H1 (cell line): ENCODE measurements at regions not wholly inside any gene's neighbourhood (a gene's known extent, or its start where the extent isn't known, plus 50 kb on each side); places are given as distances from the start of the nearest gene placed in this dataset.

ENCODE experiments used
- CTCF ChIA-PET: fragments of 300-600 bp; sonication (Branson Sonifier 250); formaldehyde crosslinking; loops from one replicate; lab custom pipeline; 2021; ENCODE audit not compliant: partially characterized antibody; lab: Charles Lee
- POLR2A ChIA-PET: fragments of 300-600 bp; sonication (Branson Sonifier 250); formaldehyde crosslinking; loops from one replicate; lab custom pipeline; 2021; ENCODE audit warnings: inconsistent platforms; ENCODE audit not compliant: partially characterized antibody; lab: Charles Lee
- DNase-seq, 2 experiments: peaks; one replicate each; pipeline versions ENCODE4 v3.0.0 to v3.0.0-alpha.2; 2010 to 2022; ENCODE audit warnings: low spot score in 2 of 2, low read depth in 1 of 2, mixed read lengths in 1 of 2
- FAIRE-seq: peaks from 2 replicates; lab custom pipeline; 2011; peaks lifted over from hg19 to GRCh38; lab: Jason Lieb, UNC
- H2AFZ ChIP-seq: 2 replicates; pipeline ENCODE4 v1.8.1; 2012; ENCODE audit warnings: low read length, inconsistent platforms
- H2AK5ac ChIP-seq: 2 replicates; pipeline ENCODE4 v1.6.1; 2013; ENCODE audit warnings: low read depth, low read length
- H2BK120ac ChIP-seq: replicated peaks from 2 replicates; pipeline ENCODE3; 2013; ENCODE audit warnings: low read depth, low read length, inconsistent platforms
- H2BK12ac ChIP-seq: 2 replicates; pipeline ENCODE4 v1.6.1; 2013; ENCODE audit warnings: low read depth, low read length
- H2BK15ac ChIP-seq: 2 replicates; pipeline ENCODE4 v1.6.1; 2013; ENCODE audit warnings: low read length
- H2BK20ac ChIP-seq: 2 replicates; pipeline ENCODE4 v1.6.1; 2013; ENCODE audit warnings: low read length
- H2BK5ac ChIP-seq: 2 replicates; pipeline ENCODE4 v1.6.1; 2013; ENCODE audit warnings: low read depth, low read length
- H3K14ac ChIP-seq: 2 replicates; pipeline ENCODE4 v1.6.1; 2013; ENCODE audit warnings: inconsistent platforms; ENCODE audit not compliant: insufficient read length
- H3K18ac ChIP-seq: 2 replicates; pipeline ENCODE4 v1.6.1; 2013; ENCODE audit warnings: low read length; ENCODE audit errors: extremely low read depth
- H3K23ac ChIP-seq: 2 replicates; pipeline ENCODE4 v1.6.1; 2013; ENCODE audit warnings: inconsistent platforms; ENCODE audit not compliant: insufficient read length
- H3K23me2 ChIP-seq: 2 replicates; pipeline ENCODE4 v1.6.1; 2013; ENCODE audit warnings: low read depth, low read length
- H3K27ac ChIP-seq: 2 replicates; pipeline ENCODE4 v1.6.1; 2011; ENCODE audit warnings: low read depth, low read length, inconsistent platforms
- H3K27me3 ChIP-seq, 4 experiments: replicated peaks in 1 of 4; 1 replicate in 1 of 4; 2 replicates in 3 of 4; pipeline versions ENCODE4 v1.6.1 to v1.8.1; 2011 to 2013; ENCODE audit warnings: low read length in 3 of 4, mild to moderate bottlenecking in 3 of 4, inconsistent platforms in 2 of 4, mixed read lengths in 2 of 4, moderate library complexity in 1 of 4; ENCODE audit not compliant: control insufficient read depth in 3 of 4, insufficient read depth in 3 of 4; ENCODE audit errors: extremely low read depth in 1 of 4
- H3K36me3 ChIP-seq, 4 experiments: 2 replicates each; pipeline versions ENCODE4 v1.6.1 to v1.8.1; 2011 to 2013; ENCODE audit warnings: mild to moderate bottlenecking in 4 of 4, low read length in 3 of 4, moderate library complexity in 2 of 4, control low read depth in 1 of 4, inconsistent platforms in 1 of 4; ENCODE audit not compliant: insufficient read depth in 4 of 4, control insufficient read depth in 2 of 4
- H3K4ac ChIP-seq: replicated peaks from 2 replicates; pipeline ENCODE3; 2013; ENCODE audit warnings: low read length, low read depth, mixed read lengths, inconsistent platforms; ENCODE audit not compliant: insufficient read length
- H3K4me1 ChIP-seq, 4 experiments: replicated peaks in 1 of 4; 1 replicate in 1 of 4; 2 replicates in 3 of 4; pipeline versions ENCODE4 v1.6.1 to v1.8.1; 2011 to 2013; ENCODE audit warnings: low read length in 3 of 4, inconsistent platforms in 2 of 4, mixed read lengths in 1 of 4; ENCODE audit not compliant: insufficient read depth in 4 of 4, control insufficient read depth in 3 of 4
- H3K4me2 ChIP-seq, 2 experiments: 2 replicates each; pipeline versions ENCODE4 v1.6.1 to v1.8.1; 2011 to 2013; ENCODE audit warnings: low read depth in 2 of 2, low read length in 2 of 2, control low read depth in 1 of 2, inconsistent platforms in 1 of 2, mild to moderate bottlenecking in 1 of 2; ENCODE audit not compliant: insufficient read depth in 1 of 2
- H3K4me3 ChIP-seq, 4 experiments: fragments of 200-600, 300-600 bp in 1 of 4; sonication (generic), shearing (Covaris generic), sonication (Bioruptor Twin) in 1 of 4; 2 replicates each; pipeline versions ENCODE4 v1.5.1 to v1.8.1; 2011 to 2016; ENCODE audit warnings: low read length in 4 of 4, low read depth in 3 of 4, control low read depth in 2 of 4, inconsistent platforms in 2 of 4, mild to moderate bottlenecking in 2 of 4, mixed read lengths in 1 of 4, moderate library complexity in 1 of 4; ENCODE audit not compliant: insufficient read depth in 2 of 4; ENCODE audit errors: extremely low read depth in 1 of 4
- H3K56ac ChIP-seq: replicated peaks from 2 replicates; pipeline ENCODE3; 2013; ENCODE audit warnings: low read depth, mild to moderate bottlenecking, mixed read lengths, low read length, inconsistent platforms; ENCODE audit not compliant: insufficient read length
- H3K79me1 ChIP-seq: 2 replicates; pipeline ENCODE4 v1.6.1; 2013; ENCODE audit warnings: low read depth, low read length, control low read depth
- H3K79me2 ChIP-seq, 2 experiments: 2 replicates each; pipeline versions ENCODE4 v1.6.1 to v1.8.1; 2012 to 2013; ENCODE audit warnings: low read length in 2 of 2, mild to moderate bottlenecking in 2 of 2, inconsistent platforms in 1 of 2; ENCODE audit not compliant: insufficient read depth in 2 of 2, control insufficient read depth in 1 of 2
- H3K9ac ChIP-seq, 4 experiments: replicated peaks in 1 of 4; 1 replicate in 1 of 4; 2 replicates in 3 of 4; pipeline versions ENCODE4 v1.6.1 to v1.8.1; 2011 to 2013; ENCODE audit warnings: low read depth in 3 of 4, low read length in 3 of 4, control low read depth in 2 of 4, mild to moderate bottlenecking in 2 of 4, moderate library complexity in 2 of 4, inconsistent platforms in 1 of 4; ENCODE audit errors: extremely low read depth in 1 of 4
- H3K9me3 ChIP-seq, 2 experiments: 2 replicates each; pipeline versions ENCODE4 v1.6.1 to v1.8.1; 2012 to 2013; ENCODE audit warnings: mild to moderate bottlenecking in 2 of 2, moderate library complexity in 2 of 2, control low read depth in 1 of 2, inconsistent platforms in 1 of 2, low read depth in 1 of 2, low read length in 1 of 2, mixed read lengths in 1 of 2; ENCODE audit not compliant: insufficient read depth in 2 of 2
- H4K20me1 ChIP-seq, 2 experiments: replicated peaks in 1 of 2; 2 replicates each; pipeline versions ENCODE3 to v1.8.1; 2011 to 2013; ENCODE audit warnings: inconsistent platforms in 2 of 2, low read length in 2 of 2, mild to moderate bottlenecking in 1 of 2; ENCODE audit not compliant: insufficient read depth in 2 of 2, control insufficient read depth in 1 of 2
- H4K5ac ChIP-seq: 2 replicates; pipeline ENCODE4 v1.6.1; 2013; ENCODE audit warnings: low read length, low read depth, mixed read lengths, inconsistent platforms; ENCODE audit not compliant: insufficient read length
- H4K8ac ChIP-seq: 2 replicates; pipeline ENCODE4 v1.8.0; 2013; ENCODE audit warnings: mild to moderate bottlenecking, moderate library complexity, low read length, inconsistent platforms; ENCODE audit not compliant: insufficient read depth; ENCODE audit errors: extremely low read depth
- H4K91ac ChIP-seq: replicated peaks from 2 replicates; pipeline ENCODE3; 2013; ENCODE audit warnings: low read length, mixed read lengths, inconsistent platforms; ENCODE audit not compliant: insufficient read length
- BCL11A ChIP-seq, 2 experiments: IDR thresholded peaks; one replicate each; pipeline ENCODE4 v1.6.1; 2011; ENCODE audit warnings: low read depth in 2 of 2, low read length in 2 of 2, mild to moderate bottlenecking in 2 of 2
- CREB1 ChIP-seq: IDR thresholded peaks from 2 replicates; pipeline ENCODE4 v1.6.1; 2012; ENCODE audit warnings: inconsistent platforms
- EP300 ChIP-seq, 2 experiments: IDR thresholded peaks; 1 replicate in 1 of 2; 2 replicates in 1 of 2; pipeline ENCODE4 v1.6.1; 2011 to 2012; ENCODE audit warnings: low read depth in 2 of 2, low read length in 2 of 2, mild to moderate bottlenecking in 2 of 2, borderline replicate concordance in 1 of 2, inconsistent platforms in 1 of 2, moderate library complexity in 1 of 2
- EZH2 ChIP-seq: fragments of 200-600 bp; sonication (generic); IDR thresholded peaks from 2 replicates; pipeline ENCODE4 v1.7.1; 2012; ENCODE audit warnings: low read depth, mild to moderate bottlenecking, moderate library complexity, low read length, inconsistent platforms; ENCODE audit not compliant: severe bottlenecking
- KDM4A ChIP-seq: IDR thresholded peaks from one replicate; pipeline ENCODE4 v1.7.1; 2012; ENCODE audit warnings: low read depth, mild to moderate bottlenecking, moderate library complexity, low read length, inconsistent platforms; ENCODE audit not compliant: severe bottlenecking
- KDM5A ChIP-seq: fragments of 200-600 bp; IDR thresholded peaks from 2 replicates; pipeline ENCODE4 v1.7.1; 2012; ENCODE audit warnings: mild to moderate bottlenecking, low read length, inconsistent platforms, mixed read lengths
- MAX ChIP-seq: IDR thresholded peaks from 2 replicates; pipeline ENCODE4 v1.6.1; 2012; ENCODE audit warnings: inconsistent platforms
- POLR2AphosphoS5 ChIP-seq: IDR thresholded peaks from 2 replicates; pipeline ENCODE4 v1.6.1; 2011; ENCODE audit warnings: low read depth, low read length
- RBBP5 ChIP-seq: IDR thresholded peaks from 2 replicates; pipeline ENCODE4 v1.7.1; 2012; ENCODE audit warnings: low read depth, mild to moderate bottlenecking, inconsistent platforms, low read length, moderate library complexity, borderline replicate concordance
- RNF2 ChIP-seq: fragments of 200-900, 300-1000 bp; sonication (generic); IDR thresholded peaks from 2 replicates; pipeline ENCODE4 v1.7.1; 2016; ENCODE audit warnings: borderline replicate concordance, low read depth, mild to moderate bottlenecking, antibody characterized with exemption, low read length; ENCODE audit not compliant: poor library complexity, severe bottlenecking; ENCODE audit errors: missing control alignments
- SP2 ChIP-seq: IDR thresholded peaks from 2 replicates; pipeline ENCODE4 v1.6.1; 2012; ENCODE audit warnings: mild to moderate bottlenecking, low read length, inconsistent platforms
- TEAD4 ChIP-seq: IDR thresholded peaks from 2 replicates; pipeline ENCODE4 v1.6.1; 2012; ENCODE audit warnings: low read depth, low read length, inconsistent platforms, mixed read lengths
- YY1 ChIP-seq: IDR thresholded peaks from 2 replicates; pipeline ENCODE4 v1.6.1; 2011; ENCODE audit warnings: low read depth, mild to moderate bottlenecking, low read length
- WGBS, 2 experiments: shearing (Covaris generic) in 1 of 2; methylation state at CpG; one replicate each; pipeline versions ENCODE4 v1.1.6 to v1.1.7; 2013 to 2015; ENCODE audit warnings: low lambda C conversion rate in 2 of 2, mixed read lengths in 2 of 2, inconsistent platforms in 1 of 2, low coverage in 1 of 2, missing lambda C conversion rate in 1 of 2; ENCODE audit not compliant: insufficient replicate concordance in 2 of 2, insufficient coverage in 1 of 2, insufficient read length in 1 of 2; ENCODE audit errors: extremely low coverage in 1 of 2, missing lambda C conversion rate in 1 of 2; 5-methylcytosine and 5-hydroxymethylcytosine counted together

- Histone ChIP-seq H4K5ac (no peak overlapping the region), H2AFZ (no peak overlapping the region), H3K79me1 (no peaks in the 10 kb centered on the region), H3K79me2 (no peaks in the 10 kb centered on the region), H3K4me3 (no peak overlapping the region), H2AK5ac (no peak overlapping the region), H3K18ac (no peak overlapping the region), H2BK20ac (no peak overlapping the region), H3K23ac (no peak overlapping the region), H3K36me3 (no peaks in the 10 kb centered on the region), H3K27ac (no peak overlapping the region), H4K8ac (no peak overlapping the region), H3K56ac (no peak overlapping the region), H3K27me3 (peaks cover 0 to 2% (median 0%) of the 10 kb centered on the region in 4 experiments; a peak in 1 of 7 replicates), H3K4ac (no peak overlapping the region), H4K91ac (no peak overlapping the region), H3K4me2 (0 out of 4 replicates have a peak overlapping the region, but pooled peaks of 1 of the 2 experiments have one; percentile 1), H4K20me1 (no peaks in the 10 kb centered on the region), H2BK12ac (no peak overlapping the region), H2BK5ac (no peak overlapping the region), H3K4me1 (peaks cover 2 to 16% (median 10%) of the 10 kb centered on the region in 4 experiments; a peak in 5 of 7 replicates), H3K9me3 (peaks cover 0 to 2% of the 10 kb centered on the region in 2 experiments; a peak in 1 of 4 replicates), H3K14ac (no peak overlapping the region), H3K23me2 (no peaks in the 10 kb centered on the region), H2BK120ac (no peak overlapping the region), H3K9ac (no peak overlapping the region), H2BK15ac (no peak overlapping the region)
- ChIA-PET POLR2A (no interaction called here), CTCF (interaction anchor here (1.2 kb wide), 1 partner anchor 41 kb away, joined by 7 read pairs; no protein-coding TSS in a partner anchor)
- DNase-seq (no peak), FAIRE-seq (no peak)
- 29% methylated on average over 1 of the region's 1 CpG; no CpG with 5 or more reads in 1 of the 2 experiments for WGBS, 2 experiments
- TF ChIP-seq RBBP5 (no peak), YY1 (no peak), MAX (no peak), TEAD4 (no peak), EZH2 (no peak), RNF2 (no peak), POLR2AphosphoS5 (no peak), EP300 (IDR thresholded peaks at IDR 0.05; ENCODE audit: borderline replicate concordance in 1 of 2, low read depth in 2 of 2, low read length in 2 of 2) (no peak), SP2 (no peak), BCL11A (IDR thresholded peaks at IDR 0.05; ENCODE audit: low read depth in 2 of 2, low read length in 2 of 2) (no peak), KDM5A (no peak), CREB1 (no peak), KDM4A (no peak)
Observed at GRCh38 chr4:85125688-85126087, 159.2 kb upstream of the WDFY3 start.
